ENCODE measurements at regions not wholly inside any gene's neighbourhood (a gene's known extent, or its start where the extent isn't known, plus 50 kb on each side); places are given as distances from the start of the nearest gene placed in this dataset.

- Histone ChIP-seq H4K20me1 (ENCODE audit: insufficient read depth, low read length) (no peaks in the 10 kb centered on the region), H3K9ac (ENCODE audit: low read depth, low read length) (no peak overlapping the region), H3K27ac (ENCODE audit: insufficient read depth, low read length) (no peak overlapping the region), H3K56ac (ENCODE audit: extremely low read depth, insufficient read depth, low read length) (no peak overlapping the region), H2AFZ (replicated peaks; ENCODE audit: low read length, poor library complexity) (no peak overlapping the region), H3K9me3 (ENCODE audit: control insufficient read depth, insufficient read depth, low read length) (no peaks in the 10 kb centered on the region), H3K79me1 (ENCODE audit: low read depth in 1 of 2, low read length in 2 of 2) (no peaks in the 10 kb centered on the region), H3K4me1 (ENCODE audit: control insufficient read depth, insufficient read depth, low read length) (no peaks in the 10 kb centered on the region), H4K5ac (ENCODE audit: low read depth, low read length) (no peak overlapping the region), H4K91ac (ENCODE audit: insufficient read depth, low read depth, low read length) (no peak overlapping the region), H3K18ac (ENCODE audit: low read depth, low read length) (no peak overlapping the region), H3K27me3 (ENCODE audit: control insufficient read depth, insufficient read depth, low read length) (peaks cover 44% of the 10 kb centered on the region), H3K36me3 (ENCODE audit: control insufficient read depth, insufficient read depth, low read length) (no peaks in the 10 kb centered on the region), H2BK5ac (ENCODE audit: low read depth, low read length, poor library complexity, severe bottlenecking) (no peak overlapping the region), H3K23ac (ENCODE audit: low read depth, low read length) (no peak overlapping the region), H2AK9ac (replicated peaks; ENCODE audit: low read depth, low read length, poor library complexity) (no peak overlapping the region), H2BK120ac (ENCODE audit: low read depth, low read length) (no peak overlapping the region), H2AK5ac (ENCODE audit: low read depth, low read length) (no peak overlapping the region), H3K4ac (ENCODE audit: low read depth, low read length) (no peak overlapping the region), H2BK15ac (ENCODE audit: low read depth, low read length) (no peak overlapping the region), H3K9me1 (ENCODE audit: insufficient read depth, low read length) (no peaks in the 10 kb centered on the region), H3K4me3 (ENCODE audit: insufficient read depth, low read depth, low read length) (no peak overlapping the region), H3K14ac (replicated peaks; ENCODE audit: low read depth, low read length) (no peak overlapping the region), H4K8ac (ENCODE audit: low read depth in 2 of 2, low read length in 2 of 2) (no peak overlapping the region), H2BK20ac (ENCODE audit: low read depth, low read length) (no peak overlapping the region), H3K4me2 (ENCODE audit: low read depth, low read length) (no peak overlapping the region)
- ChIA-PET CTCF (no interaction called here), POLR2A (ENCODE audit: unreplicated experiment) (no interaction called here)
- TF ChIP-seq USF2 (IDR thresholded peaks at IDR 0.05; ENCODE audit: low read depth, low read length): no peak
- TF ChIP-seq RFX5 (IDR thresholded peaks at IDR 0.05; ENCODE audit: low read depth, low read length): no peak
- no peak for TF ChIP-seq CTCF (conservative IDR thresholded peaks at IDR 0.05; ENCODE audit: low read depth, low read length)
- TF ChIP-seq CHD1 (IDR thresholded peaks at IDR 0.05; ENCODE audit: low read depth, low read length): no peak
- TF ChIP-seq FOS (IDR thresholded peaks at IDR 0.05; ENCODE audit: low read depth, low read length): no peak
- TF ChIP-seq MXI1 (IDR thresholded peaks at IDR 0.05; ENCODE audit: borderline replicate concordance, low read depth, low read length): no peak
- no peak for TF ChIP-seq POLR2A (IDR thresholded peaks at IDR 0.05; ENCODE audit: low read depth, low read length)
- TF ChIP-seq CEBPB (IDR thresholded peaks at IDR 0.05; ENCODE audit: low read depth, low read length): no peak
- TF ChIP-seq RAD21 (IDR thresholded peaks at IDR 0.05; ENCODE audit: low read length): no peak
- no peak for TF ChIP-seq NFE2L2 (IDR thresholded peaks at IDR 0.05; ENCODE audit: low read depth, low read length)
- dilution Hi-C loops (cut with HindIII; ENCODE audit: low sequenced_read_pairs, unreplicated experiment): no loop called here
- BruUV-seq (replicated peaks): no TSS peak
- ATAC-seq (ENCODE audit: low read depth) (no peak), DNase-seq (no peak)
- in situ Hi-C loops (cut with MboI; ENCODE audit: low sequenced_read_pairs): no loop called here
- intact Hi-C loops (cut with micrococcal nuclease): no loop called here
- WGBS, 2 experiments (ENCODE audit: extremely low coverage in 2 of 2, insufficient read length in 1 of 2): 55% methylated on average over 7 of the region's 15 CpGs; no CpG with 5 or more reads in 1 of the 2 experiments
These were observed 136.5 kb upstream of the UNC5B start for GRCh38 chr10:71075759-71076472.

Measured in IMR-90 (cell line).